ENCODE measurements at regions not wholly inside any gene's neighbourhood (a gene's known extent, or its start where the extent isn't known, plus 50 kb on each side); places are given as distances from the start of the nearest gene placed in this dataset.
"Not testable (repeated sequence)": the region's sequence is repeated elsewhere in the genome, so short reads cannot be mapped to it uniquely, and the experiment has no call there.

DNA sequence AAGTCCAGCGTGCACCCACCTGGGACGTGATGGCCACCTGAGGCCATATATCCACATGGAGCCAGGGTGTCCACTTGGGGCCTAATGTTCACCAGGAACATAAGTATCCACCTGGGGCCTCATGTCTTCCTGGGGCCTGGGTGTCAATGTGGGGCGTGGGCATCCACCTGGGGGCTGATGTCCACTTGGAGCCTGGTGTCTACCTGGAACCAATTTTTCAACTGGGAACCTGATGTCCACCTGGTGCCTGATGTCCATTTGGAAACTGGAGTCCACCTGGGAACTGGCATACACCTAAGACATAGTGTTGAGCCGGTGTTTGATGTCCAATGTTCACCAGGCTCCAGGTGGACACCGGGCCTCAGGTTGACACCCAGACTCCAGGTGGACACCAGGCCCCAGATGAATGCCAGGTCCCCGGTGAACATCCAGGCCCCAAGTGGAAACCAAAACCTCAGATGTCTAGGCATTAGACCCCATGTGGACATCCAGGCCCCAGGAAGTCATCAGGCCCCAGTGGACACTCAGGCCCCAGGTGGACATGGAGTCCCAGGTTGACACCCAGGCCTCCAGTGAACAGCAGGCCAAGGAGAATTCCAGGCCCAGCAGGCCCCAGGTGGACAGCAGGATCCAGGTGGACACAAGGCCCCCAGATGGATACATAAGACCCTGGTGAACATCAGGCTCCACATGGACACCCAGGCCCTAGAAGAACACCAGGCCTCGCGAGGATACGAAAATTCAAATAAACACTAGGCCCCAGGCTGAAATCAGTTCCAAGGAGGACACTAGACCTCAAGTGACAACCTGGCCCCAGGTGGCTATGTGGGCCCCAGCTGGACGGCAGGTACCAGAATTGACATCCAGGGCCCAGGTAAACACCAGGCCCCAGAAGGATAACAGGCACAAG lies 56.0 kb upstream of the SEPTIN5 start:
- ATAC-seq (no peak), DNase-seq (ENCODE audit: low spot score in 2 of 2) (no peak)
- Mint-ChIP-seq H3K9me3 (no peaks in the 10 kb centered on the region), H3K27ac (no peak overlapping the region), H3K4me1 (no peaks in the 10 kb centered on the region), H3K36me3 (no peaks in the 10 kb centered on the region), H3K4me3 (no peak overlapping the region)

DNA sequence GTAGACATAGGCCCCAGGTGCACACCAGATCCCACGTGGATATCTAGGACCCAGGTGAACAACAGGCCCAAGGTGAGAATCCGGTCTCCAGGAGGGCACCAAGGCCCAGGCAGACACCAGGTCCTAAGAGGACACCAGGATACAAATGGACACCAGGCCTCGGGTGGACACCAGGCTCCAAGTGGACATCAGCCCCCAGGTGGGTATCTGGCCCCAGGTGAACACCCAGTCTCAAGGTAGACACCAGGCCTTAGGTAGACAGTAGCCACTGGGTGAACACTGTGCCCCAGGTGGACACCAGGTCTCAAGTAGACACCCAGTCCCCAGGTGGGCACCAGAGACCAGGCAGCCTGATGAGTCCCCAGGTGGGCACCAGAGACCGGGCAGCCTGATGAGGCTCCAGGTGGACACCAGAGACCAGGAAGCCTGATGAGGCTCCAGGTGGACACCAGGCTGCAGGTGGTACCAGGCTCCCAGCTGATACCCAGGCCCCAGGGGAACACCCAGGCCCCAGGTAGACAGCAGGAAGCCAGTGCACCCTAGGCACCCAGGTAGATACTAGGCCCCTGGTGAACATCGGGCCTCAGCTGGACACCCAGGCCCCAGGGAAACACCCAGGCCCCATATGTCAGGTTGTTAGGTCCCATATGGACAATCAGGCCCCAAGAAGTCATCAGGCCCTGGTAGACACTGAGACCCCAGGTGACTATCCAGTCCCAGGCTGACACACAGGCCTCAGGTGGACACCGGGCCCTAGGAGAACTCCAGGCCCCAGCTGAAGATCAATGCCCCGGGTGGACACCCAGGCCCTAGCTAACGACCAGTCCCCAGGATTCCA lies 55.1 kb upstream of the SEPTIN5 start:
- Mint-ChIP-seq H3K4me3 (no peak overlapping the region), H3K9me3 (no peaks in the 10 kb centered on the region), H3K4me1 (no peaks in the 10 kb centered on the region), H3K36me3 (no peaks in the 10 kb centered on the region), H3K27ac (no peak overlapping the region)
- peak; percentile 17 for ATAC-seq
- DNase-seq (ENCODE audit: low spot score in 2 of 2): no peak

DNA sequence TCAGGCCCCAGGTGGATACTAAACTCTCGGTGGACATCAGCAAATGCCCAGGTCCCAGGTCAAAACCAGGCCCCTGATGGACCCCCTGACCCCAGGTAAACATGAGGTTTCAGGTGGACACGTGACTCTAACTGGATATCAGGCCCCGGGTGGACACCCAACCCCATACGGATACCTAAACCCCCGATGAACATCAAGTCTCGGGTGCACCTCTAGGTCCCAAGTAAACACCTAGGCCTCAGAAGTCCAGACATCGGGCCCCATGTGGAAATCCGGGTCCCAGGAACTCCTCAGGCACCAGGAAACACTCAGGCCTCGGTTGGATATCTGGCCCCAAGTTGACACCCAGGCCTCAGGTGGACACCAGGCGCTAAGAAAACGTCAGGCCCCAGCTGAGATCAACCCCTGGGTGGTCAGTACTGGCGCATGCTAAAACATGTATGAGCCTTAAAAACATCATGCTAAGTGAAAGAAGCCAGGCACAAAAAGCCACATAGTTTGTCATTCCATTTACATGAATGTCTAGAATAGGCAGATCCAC lies 54.4 kb upstream of the SEPTIN5 start:
- Mint-ChIP-seq H3K4me3 (no peak overlapping the region), H3K36me3 (no peaks in the 10 kb centered on the region), H3K9me3 (no peaks in the 10 kb centered on the region), H3K4me1 (no peaks in the 10 kb centered on the region), H3K27ac (no peak overlapping the region)
- DNase-seq (ENCODE audit: low spot score in 2 of 2): no peak
- no peak for ATAC-seq

DNA sequence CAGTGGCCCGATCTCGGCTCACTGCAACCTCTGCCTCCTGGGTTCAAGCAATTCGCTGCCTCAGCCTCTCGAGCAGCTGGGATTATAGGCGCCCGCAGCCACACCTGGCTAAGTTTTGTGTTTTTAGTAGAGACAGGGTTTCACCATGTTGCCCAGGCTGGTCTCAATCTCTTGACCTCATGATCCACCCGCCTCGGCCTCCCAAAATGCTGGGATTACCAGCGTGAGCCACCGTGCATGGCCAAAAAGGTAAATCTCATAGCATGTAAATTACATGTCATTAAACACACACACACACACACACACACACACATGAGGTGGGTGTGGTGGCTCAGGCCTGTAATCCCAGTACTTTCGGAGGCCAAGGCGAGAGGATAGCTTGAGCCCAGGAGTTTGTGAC lies 53.7 kb upstream of the SEPTIN5 start:
- ATAC-seq; DNase-seq (ENCODE audit: low spot score in 2 of 2); H3K4me1 Mint-ChIP-seq; H3K36me3 Mint-ChIP-seq; H3K4me3 Mint-ChIP-seq; H3K27ac Mint-ChIP-seq; H3K9me3 Mint-ChIP-seq: not testable (repeated sequence)

DNA sequence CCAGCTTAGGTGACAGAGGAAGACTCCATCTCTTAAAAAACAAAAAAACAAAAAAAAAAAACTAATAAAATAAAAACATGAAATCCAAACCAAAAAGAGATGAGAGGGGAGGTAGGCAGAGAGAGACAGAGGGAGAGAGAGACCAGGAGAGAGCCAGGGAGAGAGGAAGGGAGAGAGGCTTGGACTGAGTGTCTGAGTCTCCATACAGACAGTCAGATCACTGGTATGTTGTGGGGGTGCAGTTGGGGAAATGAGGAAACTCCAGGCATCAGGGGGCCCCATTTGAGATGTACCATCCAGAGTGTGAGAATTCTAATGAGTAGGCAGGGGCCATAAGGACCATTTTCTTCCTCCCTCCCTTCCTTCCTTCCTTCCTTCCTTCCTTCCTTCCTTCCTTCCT lies 53.1 kb upstream of the SEPTIN5 start:
- no peak overlapping the region for H3K4me3 Mint-ChIP-seq
- H3K4me1 Mint-ChIP-seq: no peaks in the 10 kb centered on the region
- ATAC-seq (no peak), DNase-seq (ENCODE audit: low spot score in 2 of 2) (no peak)
- no peak overlapping the region for H3K27ac Mint-ChIP-seq
- H3K36me3 Mint-ChIP-seq: no peaks in the 10 kb centered on the region
- no peaks in the 10 kb centered on the region for H3K9me3 Mint-ChIP-seq

DNA sequence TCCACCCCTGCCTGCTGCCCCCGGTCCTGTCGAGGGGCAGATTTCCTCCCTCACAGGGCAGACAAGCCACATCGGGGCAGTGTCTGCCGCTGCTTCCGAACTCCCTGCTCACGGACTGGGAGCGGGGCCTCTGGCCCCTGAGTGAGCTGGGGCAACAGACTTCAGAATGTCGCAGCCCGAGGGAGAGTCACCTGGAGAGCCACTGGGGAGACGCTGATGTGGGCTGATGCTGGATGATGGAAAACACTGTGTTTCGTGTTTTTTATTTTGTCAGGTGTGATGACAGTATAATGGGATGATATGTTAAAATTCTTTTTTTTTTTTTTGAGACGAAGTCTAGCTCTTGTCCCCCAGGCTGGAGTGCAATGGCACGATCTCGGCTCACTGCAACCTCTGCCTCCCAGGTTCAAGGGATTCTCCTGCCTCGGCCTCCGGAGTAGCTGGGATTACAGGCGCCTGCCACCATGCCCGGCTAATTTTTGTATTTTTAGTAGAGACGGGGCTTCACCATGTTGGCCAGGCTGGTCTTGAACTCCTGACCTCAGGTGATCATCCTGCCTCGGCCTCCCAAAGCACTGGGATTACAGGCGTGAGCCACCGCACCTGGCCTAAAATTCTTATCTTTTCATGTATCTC lies 52.1 kb upstream of the SEPTIN5 start:
- H3K4me1 Mint-ChIP-seq; H3K27ac Mint-ChIP-seq; H3K4me3 Mint-ChIP-seq; H3K9me3 Mint-ChIP-seq; H3K36me3 Mint-ChIP-seq; ATAC-seq; DNase-seq (ENCODE audit: low spot score in 2 of 2): not testable (repeated sequence)

DNA sequence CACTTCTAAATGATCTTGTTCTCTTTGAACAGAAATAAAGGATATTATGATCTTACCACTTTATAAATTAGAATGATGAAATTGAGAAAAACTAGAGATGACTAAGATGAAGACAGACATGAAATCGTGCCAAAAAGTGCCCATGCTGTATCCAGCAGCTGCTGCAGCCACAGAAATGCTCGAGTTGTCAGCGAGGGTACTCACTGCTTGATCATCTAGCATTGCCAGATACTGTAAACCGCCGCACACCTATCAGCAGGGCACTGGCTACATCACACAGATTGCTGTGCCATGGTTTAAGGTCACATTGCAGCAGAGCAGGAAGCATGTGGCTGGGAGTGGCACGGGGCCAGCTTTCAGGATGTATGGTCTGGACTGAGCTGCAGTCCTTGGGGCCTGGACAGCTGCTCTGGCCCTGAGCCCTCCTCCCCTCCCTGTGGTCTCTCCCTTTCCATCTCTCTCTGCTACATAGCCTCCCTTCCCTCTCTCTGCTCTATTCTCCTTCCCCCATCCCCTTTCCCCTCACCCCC lies 51.0 kb upstream of the SEPTIN5 start:
- ATAC-seq: peak; percentile 34
- Mint-ChIP-seq H3K36me3 (no peaks in the 10 kb centered on the region), H3K27ac (no peak overlapping the region), H3K4me3 (no peak overlapping the region), H3K4me1 (no peaks in the 10 kb centered on the region), H3K9me3 (no peaks in the 10 kb centered on the region)
- no peak for DNase-seq (ENCODE audit: low spot score in 2 of 2)

DNA sequence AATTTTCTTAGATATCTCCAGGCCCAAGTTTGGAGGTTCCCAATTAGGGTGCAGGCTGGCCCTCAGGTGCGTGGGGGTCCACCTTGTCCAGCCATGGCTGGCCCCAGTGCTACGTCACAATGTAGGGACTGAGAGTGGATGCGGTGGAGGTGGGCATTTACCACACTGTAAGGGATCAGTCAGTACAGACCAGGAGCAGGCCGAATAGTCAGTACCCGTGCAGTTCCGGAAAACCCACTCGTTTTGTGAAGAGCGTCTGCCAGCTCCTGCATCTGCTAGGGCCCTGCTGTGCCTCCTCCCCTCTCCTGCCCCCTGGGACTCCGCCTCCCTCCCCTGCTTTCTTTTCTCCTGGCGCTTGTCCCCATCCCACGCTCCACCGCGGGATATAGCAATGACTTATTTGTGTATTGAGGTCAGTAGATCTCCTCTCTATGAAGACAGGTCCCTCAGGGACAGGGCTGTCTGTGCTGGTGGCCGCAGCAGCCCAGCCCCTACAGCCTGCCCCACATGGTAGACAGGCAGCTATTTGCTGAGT lies 50.4 kb upstream of the SEPTIN5 start:
- DNase-seq (ENCODE audit: low spot score in 2 of 2): no peak
- H3K4me1 Mint-ChIP-seq: no peaks in the 10 kb centered on the region
- H3K36me3 Mint-ChIP-seq: no peaks in the 10 kb centered on the region
- H3K9me3 Mint-ChIP-seq: no peaks in the 10 kb centered on the region
- ATAC-seq: no peak
- no peak overlapping the region for H3K27ac Mint-ChIP-seq
- H3K4me3 Mint-ChIP-seq: no peak overlapping the region

DNA sequence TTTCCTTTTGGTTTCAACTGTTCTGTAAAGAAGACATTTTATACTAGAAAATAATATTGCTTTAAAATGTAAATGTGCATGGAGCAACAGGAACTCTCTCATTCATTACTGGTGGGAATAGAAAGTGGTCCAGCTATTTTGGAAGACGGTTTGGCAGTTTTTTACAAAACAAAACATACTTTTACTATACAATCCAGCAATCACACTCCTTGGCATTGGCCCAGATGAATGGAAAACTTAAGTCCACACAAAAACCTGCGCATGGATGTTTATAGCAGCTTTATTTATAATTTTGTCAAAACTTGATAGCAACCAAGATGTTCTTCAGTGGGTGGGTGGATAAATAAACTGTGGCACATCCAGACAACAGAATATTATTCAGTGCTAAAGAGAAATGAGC lies 49.9 kb upstream of the SEPTIN5 start:
- DNase-seq (ENCODE audit: low spot score in 2 of 2) (no peak), ATAC-seq (no peak)
- H3K27ac Mint-ChIP-seq: no peak overlapping the region
- H3K4me1 Mint-ChIP-seq: no peaks in the 10 kb centered on the region
- H3K36me3 Mint-ChIP-seq: no peaks in the 10 kb centered on the region
- no peak overlapping the region for H3K4me3 Mint-ChIP-seq
- no peaks in the 10 kb centered on the region for H3K9me3 Mint-ChIP-seq
